Endothelial cell (in vitro differentiated cells): ENCODE measurements at regions not wholly inside any gene's neighbourhood (a gene's known extent, or its start where the extent isn't known, plus 50 kb on each side); places are given as distances from the start of the nearest gene placed in this dataset.

ENCODE experiments used
- DNase-seq: peaks from one replicate; pipeline ENCODE4 v3.0.0; 2021; ENCODE audit warnings: low spot score
- H3K27ac Mint-ChIP-seq: one replicate; pipeline ENCODE4 v1.8.0; 2021; ENCODE audit warnings: mixed read lengths, inconsistent platforms; ENCODE audit not compliant: unreplicated experiment
- H3K27me3 Mint-ChIP-seq: one replicate; pipeline ENCODE4 v1.8.0; 2021; ENCODE audit warnings: mild to moderate bottlenecking, moderate library complexity, mixed read lengths, inconsistent platforms; ENCODE audit not compliant: unreplicated experiment
- H3K36me3 Mint-ChIP-seq: one replicate; pipeline ENCODE4 v1.8.0; 2021; ENCODE audit warnings: mild to moderate bottlenecking, low read depth, mixed read lengths, inconsistent platforms; ENCODE audit not compliant: unreplicated experiment
- H3K4me1 Mint-ChIP-seq: one replicate; pipeline ENCODE4 v1.8.0; 2021; ENCODE audit warnings: mild to moderate bottlenecking, mixed read lengths, inconsistent platforms; ENCODE audit not compliant: unreplicated experiment
- H3K4me3 Mint-ChIP-seq: one replicate; pipeline ENCODE4 v1.8.0; 2021; ENCODE audit warnings: mild to moderate bottlenecking, mixed read lengths, inconsistent platforms; ENCODE audit not compliant: unreplicated experiment
- H3K9me3 Mint-ChIP-seq: one replicate; pipeline ENCODE4 v1.8.0; 2021; ENCODE audit warnings: mixed read lengths, inconsistent platforms; ENCODE audit not compliant: unreplicated experiment
- TF ChIP-seq, protein P1 (sequence below): fragments of 200-600 bp; sonication (generic); IDR thresholded peaks from one replicate; pipeline ENCODE4 v1.5.0; 2021; ENCODE audit warnings: antibody characterized with exemption; ENCODE audit not compliant: unreplicated experiment

- no peaks in the 10 kb centered on the region for H3K36me3 Mint-ChIP-seq
- no peaks in the 10 kb centered on the region for H3K4me1 Mint-ChIP-seq
- no peaks in the 10 kb centered on the region for H3K27me3 Mint-ChIP-seq
- no peaks in the 10 kb centered on the region for H3K9me3 Mint-ChIP-seq
- H3K27ac Mint-ChIP-seq, result no peak overlapping the region
- no peak overlapping the region for H3K4me3 Mint-ChIP-seq
- TF ChIP-seq, protein P1, sequence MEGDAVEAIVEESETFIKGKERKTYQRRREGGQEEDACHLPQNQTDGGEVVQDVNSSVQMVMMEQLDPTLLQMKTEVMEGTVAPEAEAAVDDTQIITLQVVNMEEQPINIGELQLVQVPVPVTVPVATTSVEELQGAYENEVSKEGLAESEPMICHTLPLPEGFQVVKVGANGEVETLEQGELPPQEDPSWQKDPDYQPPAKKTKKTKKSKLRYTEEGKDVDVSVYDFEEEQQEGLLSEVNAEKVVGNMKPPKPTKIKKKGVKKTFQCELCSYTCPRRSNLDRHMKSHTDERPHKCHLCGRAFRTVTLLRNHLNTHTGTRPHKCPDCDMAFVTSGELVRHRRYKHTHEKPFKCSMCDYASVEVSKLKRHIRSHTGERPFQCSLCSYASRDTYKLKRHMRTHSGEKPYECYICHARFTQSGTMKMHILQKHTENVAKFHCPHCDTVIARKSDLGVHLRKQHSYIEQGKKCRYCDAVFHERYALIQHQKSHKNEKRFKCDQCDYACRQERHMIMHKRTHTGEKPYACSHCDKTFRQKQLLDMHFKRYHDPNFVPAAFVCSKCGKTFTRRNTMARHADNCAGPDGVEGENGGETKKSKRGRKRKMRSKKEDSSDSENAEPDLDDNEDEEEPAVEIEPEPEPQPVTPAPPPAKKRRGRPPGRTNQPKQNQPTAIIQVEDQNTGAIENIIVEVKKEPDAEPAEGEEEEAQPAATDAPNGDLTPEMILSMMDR, result no peak
- no peak for DNase-seq
These were observed 291.6 kb upstream of the CDH4 start for GRCh38 chr20:60960500-60960899.

DNA sequence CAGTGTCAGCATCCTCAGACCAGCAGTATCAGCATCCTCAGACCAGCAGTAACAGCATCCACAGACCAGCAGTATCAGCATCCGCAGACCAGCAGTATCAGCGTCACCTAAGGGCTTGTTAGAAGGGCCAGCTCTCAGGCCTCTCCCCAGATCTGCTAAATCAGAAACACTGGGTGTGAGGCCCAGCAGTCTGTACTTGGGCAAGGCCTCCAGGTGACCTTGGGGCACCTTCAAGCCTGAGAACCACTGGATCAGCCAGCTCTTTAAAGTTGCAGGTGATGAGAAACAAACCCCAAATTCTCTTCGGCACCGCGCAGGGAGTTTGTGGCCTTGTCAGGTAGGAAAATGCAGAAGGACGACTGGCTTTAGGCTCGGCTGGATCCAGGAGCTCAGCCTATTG, 290.5 kb upstream of the CDH4 start:
- no peaks in the 10 kb centered on the region for H3K36me3 Mint-ChIP-seq
- H3K4me3 Mint-ChIP-seq, result no peak overlapping the region
- no peaks in the 10 kb centered on the region for H3K4me1 Mint-ChIP-seq
- DNase-seq, result no peak
- H3K27me3 Mint-ChIP-seq, result peaks cover 2% of the 10 kb centered on the region
- no peak overlapping the region for H3K27ac Mint-ChIP-seq
- TF ChIP-seq, protein P1, result no peak
- no peaks in the 10 kb centered on the region for H3K9me3 Mint-ChIP-seq

GRCh38 chr20:60962367-60963045, 289.6 kb upstream of the CDH4 start:
- TF ChIP-seq, protein P1, result no peak
- Mint-ChIP-seq H3K9me3 (no peaks in the 10 kb centered on the region), H3K4me1 (no peaks in the 10 kb centered on the region), H3K4me3 (no peak overlapping the region), H3K27me3 (peaks cover 6% of the 10 kb centered on the region), H3K27ac (no peak overlapping the region), H3K36me3 (no peaks in the 10 kb centered on the region)
- no peak for DNase-seq

DNA sequence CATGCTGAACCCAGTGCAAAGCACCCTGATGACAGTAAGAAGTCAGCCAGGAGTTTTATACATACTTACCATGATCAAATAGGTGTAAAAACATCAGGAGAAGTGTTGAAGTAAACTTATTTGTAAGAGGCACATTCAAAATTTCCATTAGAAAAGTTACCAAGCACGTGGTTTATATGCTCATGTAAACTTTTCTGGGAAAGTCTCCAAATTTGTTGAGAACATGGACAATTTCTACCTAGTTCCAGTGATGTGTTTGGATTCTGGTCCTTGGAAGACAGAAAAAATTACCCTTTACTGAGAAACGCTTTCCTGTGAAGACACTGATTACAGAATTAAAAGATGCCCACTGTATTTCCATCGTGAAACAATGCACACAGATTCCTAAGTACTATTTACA, 288.9 kb upstream of the CDH4 start:
- DNase-seq, result no peak
- TF ChIP-seq, protein P1, result no peak
- H3K9me3 Mint-ChIP-seq, result no peaks in the 10 kb centered on the region
- no peaks in the 10 kb centered on the region for H3K4me1 Mint-ChIP-seq
- no peak overlapping the region for H3K4me3 Mint-ChIP-seq
- no peaks in the 10 kb centered on the region for H3K36me3 Mint-ChIP-seq
- peaks cover 6% of the 10 kb centered on the region for H3K27me3 Mint-ChIP-seq
- H3K27ac Mint-ChIP-seq, result no peak overlapping the region

DNA sequence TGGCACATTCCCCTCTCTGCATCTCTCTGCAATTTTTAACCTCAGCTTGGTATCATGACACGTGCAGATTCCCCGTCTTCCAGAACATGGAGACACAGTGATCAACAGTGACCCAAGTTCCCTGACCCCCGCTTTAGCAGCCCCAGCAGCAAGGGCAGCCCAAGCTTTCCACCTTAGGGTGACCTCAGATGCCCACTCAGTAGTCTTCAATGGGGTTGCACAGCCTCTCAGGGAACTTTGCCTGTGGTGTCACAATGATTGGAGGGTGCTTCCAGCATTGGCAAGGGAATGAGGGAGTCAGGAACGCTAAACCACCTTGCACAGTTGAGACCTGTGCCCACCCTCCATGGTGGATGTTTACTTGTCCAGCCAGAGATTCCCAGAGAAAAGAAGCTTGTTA, 287.1 kb upstream of the CDH4 start:
- TF ChIP-seq, protein P1, result no peak
- H3K9me3 Mint-ChIP-seq, result no peaks in the 10 kb centered on the region
- no peak overlapping the region for H3K27ac Mint-ChIP-seq
- no peaks in the 10 kb centered on the region for H3K36me3 Mint-ChIP-seq
- H3K27me3 Mint-ChIP-seq, result peaks cover 6% of the 10 kb centered on the region
- no peak overlapping the region for H3K4me3 Mint-ChIP-seq
- DNase-seq, result no peak
- H3K4me1 Mint-ChIP-seq, result no peaks in the 10 kb centered on the region
